H7 (cell line): ENCODE measurements at regions not wholly inside any gene's neighbourhood (a gene's known extent, or its start where the extent isn't known, plus 50 kb on each side); places are given as distances from the start of the nearest gene placed in this dataset.
A peak's percentile ranks its signal among the peaks of the same experiment; 100 is the strongest.

Source experiments
- DNase-seq: peaks from one replicate; pipeline ENCODE4 v3.0.0; 2012
- H3K27me3 ChIP-seq: 2 replicates; pipeline ENCODE4 v1.6.0; 2011; ENCODE audit warnings: mild to moderate bottlenecking, low read length; ENCODE audit not compliant: control insufficient read depth, insufficient read depth
- H3K36me3 ChIP-seq: replicated peaks from 2 replicates; pipeline ENCODE4 v1.5.1; 2011; ENCODE audit warnings: low read length; ENCODE audit not compliant: control insufficient read depth, insufficient read depth
- H3K4me3 ChIP-seq: 2 replicates; pipeline ENCODE4 v1.5.1; 2011; ENCODE audit warnings: low read depth, mild to moderate bottlenecking, control low read depth, low read length, moderate library complexity; ENCODE audit not compliant: insufficient read depth

- no peak for DNase-seq
- no peaks in the 10 kb centered on the region for H3K36me3 ChIP-seq
- no peaks in the 10 kb centered on the region for H3K27me3 ChIP-seq
- H3K4me3 ChIP-seq: no peak overlapping the region
These were observed 187.1 kb downstream of the NR4A2 start for GRCh38 chr2:156145469-156145868.

DNA sequence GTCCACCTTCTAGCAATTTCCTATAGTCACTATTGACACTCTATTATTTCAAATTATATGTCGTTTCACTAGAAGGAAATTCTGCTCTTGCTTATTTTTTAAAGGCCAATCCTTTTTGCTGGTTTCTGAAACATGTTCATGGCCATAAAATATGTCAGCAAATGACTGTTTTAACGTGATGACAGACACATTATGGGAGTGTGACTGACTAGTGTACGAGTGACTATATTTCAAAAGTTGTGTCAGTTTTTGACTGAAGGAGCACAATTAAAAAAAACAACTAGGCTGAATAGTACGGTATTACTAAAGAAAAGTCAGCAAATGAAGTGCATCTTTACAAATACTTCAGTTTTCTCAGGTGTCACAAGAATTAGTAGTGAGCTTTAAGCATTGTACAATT, 196.0 kb downstream of the NR4A2 start:
- no peaks in the 10 kb centered on the region for H3K27me3 ChIP-seq
- no peaks in the 10 kb centered on the region for H3K36me3 ChIP-seq
- no peak overlapping the region for H3K4me3 ChIP-seq
- DNase-seq: no peak

DNA sequence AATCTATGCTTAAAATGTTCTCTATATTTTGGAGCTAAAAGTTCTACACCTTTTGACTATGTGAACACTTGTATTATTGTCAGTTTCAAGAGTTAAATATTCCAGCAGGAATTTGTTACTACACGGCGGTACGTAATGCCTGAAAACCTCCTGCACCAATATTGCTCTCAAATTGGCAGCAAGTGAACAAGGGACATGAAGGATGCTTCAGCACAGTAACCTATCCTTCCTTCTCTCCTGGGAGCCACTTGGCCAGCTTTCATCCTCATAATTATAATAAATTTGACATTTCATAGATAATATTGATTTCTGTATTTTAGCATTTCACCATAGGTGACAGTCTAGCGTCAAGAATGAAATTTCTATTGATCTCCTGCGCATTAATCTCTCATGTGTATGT, 197.6 kb downstream of the NR4A2 start:
- Histone ChIP-seq H3K4me3 (no peak overlapping the region), H3K27me3 (no peaks in the 10 kb centered on the region), H3K36me3 (no peaks in the 10 kb centered on the region)
- DNase-seq: no peak

DNA sequence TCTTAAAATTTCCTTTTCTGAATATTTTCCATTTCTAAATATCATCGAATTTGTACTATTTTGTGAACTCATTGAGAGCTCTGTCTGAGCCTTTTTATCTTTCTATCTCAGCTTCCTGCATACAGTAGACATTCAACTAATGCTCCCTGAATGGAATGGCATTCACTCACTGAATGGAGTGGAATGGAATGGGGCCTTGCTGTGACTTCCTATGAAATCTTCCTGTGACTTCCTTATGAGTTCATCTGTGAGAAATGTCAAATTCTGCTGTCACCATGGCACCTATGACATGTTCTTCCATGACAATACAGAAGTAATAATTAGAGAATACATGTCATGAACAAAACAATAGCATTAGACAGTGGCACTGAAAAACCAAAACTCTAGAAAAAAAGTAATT, 199.6 kb downstream of the NR4A2 start:
- no peaks in the 10 kb centered on the region for H3K27me3 ChIP-seq
- H3K4me3 ChIP-seq: no peak overlapping the region
- no peak for DNase-seq
- H3K36me3 ChIP-seq: no peaks in the 10 kb centered on the region

DNA sequence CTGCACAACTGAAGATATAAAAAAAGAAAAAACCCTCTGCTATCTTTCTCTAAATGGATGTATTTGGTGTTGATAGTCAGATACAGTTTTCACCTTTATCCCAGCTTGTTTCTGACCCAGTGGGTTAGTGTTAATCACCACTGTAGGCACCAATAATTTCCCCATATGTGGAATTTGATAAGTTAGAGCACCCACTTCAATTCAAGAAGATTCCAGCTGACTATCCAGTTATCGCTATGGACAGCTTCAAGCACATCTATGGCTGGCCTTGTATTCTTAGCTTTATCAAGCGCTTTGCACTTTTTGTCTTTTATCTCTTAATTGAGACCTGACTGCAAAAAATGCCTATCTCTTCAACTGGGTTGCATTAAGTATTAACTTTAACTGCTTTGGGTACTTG, 200.4 kb downstream of the NR4A2 start:
- Histone ChIP-seq H3K4me3 (no peak overlapping the region), H3K36me3 (no peaks in the 10 kb centered on the region), H3K27me3 (no peaks in the 10 kb centered on the region)
- no peak for DNase-seq

GRCh38 chr2:156129227-156129626, 203.3 kb downstream of the NR4A2 start:
- Histone ChIP-seq H3K36me3 (no peaks in the 10 kb centered on the region), H3K27me3 (no peaks in the 10 kb centered on the region), H3K4me3 (no peak overlapping the region)
- peak; percentile 4 for DNase-seq

- DNase-seq: peak; percentile 19
- Histone ChIP-seq H3K27me3 (no peaks in the 10 kb centered on the region), H3K36me3 (no peaks in the 10 kb centered on the region), H3K4me3 (no peak overlapping the region)
These were observed 207.5 kb downstream of the NR4A2 start for GRCh38 chr2:156125018-156125417.

GRCh38 chr2:156124458-156124857, 208.1 kb downstream of the NR4A2 start:
- H3K4me3 ChIP-seq: no peak overlapping the region
- no peaks in the 10 kb centered on the region for H3K36me3 ChIP-seq
- H3K27me3 ChIP-seq: no peaks in the 10 kb centered on the region
- DNase-seq: no peak

DNA sequence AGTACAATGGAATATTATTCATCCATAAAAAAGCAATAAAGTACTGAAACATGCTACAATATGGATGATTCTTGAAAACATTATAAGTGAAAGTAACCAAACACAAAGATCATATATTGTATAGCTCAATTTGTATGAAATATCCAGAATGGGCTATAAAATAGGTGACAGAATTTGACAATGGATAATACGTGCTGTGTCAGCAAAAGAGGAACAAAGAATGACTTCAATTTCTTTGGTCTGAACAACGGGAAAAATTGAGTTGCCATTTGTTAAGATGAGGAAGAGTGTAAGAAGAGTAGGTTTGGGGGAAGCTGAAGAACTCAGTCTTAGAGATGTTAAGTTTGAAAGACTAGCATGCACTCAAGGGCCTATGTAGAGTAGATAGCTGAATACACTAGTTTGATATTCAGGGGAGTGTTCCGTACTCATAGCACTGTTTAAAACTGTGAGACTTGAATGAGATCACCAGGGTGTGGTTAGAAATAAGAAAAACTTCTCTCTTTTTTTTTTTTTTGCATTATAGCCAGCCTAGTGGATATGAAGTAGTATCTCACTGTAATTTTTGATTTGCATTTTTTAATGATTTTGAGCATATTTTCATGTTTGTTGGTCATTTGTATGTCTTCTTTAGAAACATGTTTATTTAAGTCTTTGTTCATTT, 213.6 kb downstream of the NR4A2 start:
- Histone ChIP-seq H3K36me3 (no peaks in the 10 kb centered on the region), H3K27me3 (no peaks in the 10 kb centered on the region), H3K4me3 (no peak overlapping the region)
- DNase-seq: no peak

- DNase-seq: no peak
- H3K4me3 ChIP-seq: no peak overlapping the region
- no peaks in the 10 kb centered on the region for H3K27me3 ChIP-seq
- H3K36me3 ChIP-seq: no peaks in the 10 kb centered on the region
These were observed 216.4 kb downstream of the NR4A2 start for GRCh38 chr2:156116113-156116512.

DNA sequence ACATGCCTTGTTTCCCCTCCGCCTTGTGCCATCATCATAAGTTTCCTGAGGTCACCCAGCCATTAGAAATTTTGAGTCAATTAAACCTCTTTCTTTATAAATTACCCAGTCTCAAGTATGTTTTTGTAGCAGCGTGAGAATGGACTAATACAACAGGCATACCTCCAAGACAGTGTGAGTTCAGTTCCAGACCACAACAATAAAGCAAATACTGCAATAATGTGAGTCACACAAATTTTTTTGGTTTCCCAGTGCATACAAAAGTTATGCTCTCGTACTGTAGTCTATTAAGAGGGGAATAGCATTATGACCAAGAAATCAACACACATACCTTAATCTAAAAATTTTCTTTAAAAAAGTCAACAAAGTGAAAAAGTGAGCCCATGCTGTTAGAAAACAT, 217.2 kb downstream of the NR4A2 start:
- H3K4me3 ChIP-seq: no peak overlapping the region
- no peaks in the 10 kb centered on the region for H3K36me3 ChIP-seq
- no peaks in the 10 kb centered on the region for H3K27me3 ChIP-seq
- no peak for DNase-seq

DNA sequence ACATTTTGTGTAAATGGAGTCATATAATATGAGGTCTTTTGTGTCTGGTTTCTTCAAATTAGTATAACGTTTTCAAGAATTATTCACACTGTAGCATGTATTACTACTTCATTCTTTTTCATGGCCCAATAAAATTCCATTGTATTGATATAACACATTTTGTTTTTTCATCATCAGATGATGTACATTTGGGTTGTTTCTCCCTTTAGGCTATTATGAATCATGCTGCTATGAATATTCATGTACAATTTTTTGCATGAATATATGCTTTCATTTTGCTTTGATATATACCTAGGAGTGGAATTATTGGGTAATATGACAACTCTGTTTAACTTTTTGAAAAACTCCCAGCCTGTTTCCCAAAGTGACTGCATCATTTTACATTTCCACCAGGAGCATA, 220.2 kb downstream of the NR4A2 start:
- no peak overlapping the region for H3K4me3 ChIP-seq
- no peaks in the 10 kb centered on the region for H3K36me3 ChIP-seq
- no peak for DNase-seq
- H3K27me3 ChIP-seq: no peaks in the 10 kb centered on the region

DNA sequence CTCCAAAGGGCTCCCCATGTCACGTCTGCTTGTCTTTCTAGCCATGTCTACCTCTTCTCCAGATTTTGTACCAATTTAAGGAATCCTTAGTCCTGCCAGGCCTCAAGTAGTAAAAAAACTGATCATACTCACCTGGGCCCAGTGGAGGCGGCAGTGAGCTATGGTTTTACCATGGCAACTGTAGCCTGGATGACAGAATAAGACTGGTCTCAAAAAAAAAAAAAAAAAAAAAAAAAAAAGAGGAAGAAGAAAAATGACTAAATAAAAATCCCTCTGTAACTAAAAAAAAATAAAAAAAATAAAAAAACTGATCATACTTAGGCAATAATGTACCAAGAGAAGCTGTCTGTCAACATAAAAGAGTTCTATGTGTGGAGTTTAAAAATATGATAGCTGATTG, 221.6 kb downstream of the NR4A2 start:
- Histone ChIP-seq H3K27me3 (no peaks in the 10 kb centered on the region), H3K36me3 (no peaks in the 10 kb centered on the region), H3K4me3 (no peak overlapping the region)
- DNase-seq: peak; percentile 32

GRCh38 chr2:156099382-156099781, 233.1 kb downstream of the NR4A2 start:
- Histone ChIP-seq H3K36me3 (no peaks in the 10 kb centered on the region), H3K27me3 (no peaks in the 10 kb centered on the region), H3K4me3 (no peak overlapping the region)
- DNase-seq: no peak

DNA sequence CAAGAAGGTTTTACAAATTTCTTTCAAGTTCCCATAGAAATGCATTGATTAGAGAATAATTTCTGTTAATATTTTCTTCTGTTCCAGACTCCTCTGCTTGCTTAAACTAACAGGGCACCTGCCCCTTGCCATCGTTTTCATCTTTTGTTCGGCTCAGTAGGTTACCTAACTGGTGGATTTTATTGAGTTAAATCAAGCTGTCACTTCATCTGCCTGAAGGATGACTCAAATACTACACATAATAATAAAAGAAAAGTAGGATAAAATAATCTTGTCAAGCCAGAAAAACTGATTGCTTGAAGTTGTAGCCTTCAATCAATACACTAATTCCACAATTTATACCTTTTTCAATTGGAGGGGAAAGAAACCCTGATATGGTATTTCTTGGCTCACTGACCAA, 234.0 kb downstream of the NR4A2 start:
- DNase-seq: no peak
- no peaks in the 10 kb centered on the region for H3K27me3 ChIP-seq
- no peak overlapping the region for H3K4me3 ChIP-seq
- H3K36me3 ChIP-seq: no peaks in the 10 kb centered on the region

DNA sequence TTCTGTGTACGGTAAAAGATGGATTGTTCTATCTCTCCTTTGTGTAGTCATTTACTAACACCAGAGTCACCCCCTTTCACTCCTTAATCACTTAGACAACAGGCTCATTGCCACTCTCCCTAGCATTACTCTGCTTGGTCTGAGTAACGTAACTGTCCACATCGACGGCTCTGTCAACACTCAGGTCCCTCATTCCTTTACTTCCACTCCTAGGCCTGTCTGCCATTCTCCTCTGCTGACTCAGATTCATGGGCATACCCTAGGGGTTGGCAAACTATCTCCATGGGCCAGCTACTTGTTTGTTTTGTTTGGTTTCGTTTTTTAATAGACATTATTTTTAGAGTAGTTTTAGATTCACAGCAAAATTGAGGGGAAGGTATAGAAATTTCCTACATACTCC, 243.9 kb downstream of the NR4A2 start:
- H3K36me3 ChIP-seq: no peaks in the 10 kb centered on the region
- DNase-seq: no peak
- no peak overlapping the region for H3K4me3 ChIP-seq
- H3K27me3 ChIP-seq: no peaks in the 10 kb centered on the region
